HuH-7 (cell line): ENCODE measurements at regions not wholly inside any gene's neighbourhood (a gene's known extent, or its start where the extent isn't known, plus 50 kb on each side); places are given as distances from the start of the nearest gene placed in this dataset.

Source experiments
- DNase-seq: peaks from one replicate; pipeline ENCODE4 v3.0.0; 2011; ENCODE audit warnings: low spot score

DNA sequence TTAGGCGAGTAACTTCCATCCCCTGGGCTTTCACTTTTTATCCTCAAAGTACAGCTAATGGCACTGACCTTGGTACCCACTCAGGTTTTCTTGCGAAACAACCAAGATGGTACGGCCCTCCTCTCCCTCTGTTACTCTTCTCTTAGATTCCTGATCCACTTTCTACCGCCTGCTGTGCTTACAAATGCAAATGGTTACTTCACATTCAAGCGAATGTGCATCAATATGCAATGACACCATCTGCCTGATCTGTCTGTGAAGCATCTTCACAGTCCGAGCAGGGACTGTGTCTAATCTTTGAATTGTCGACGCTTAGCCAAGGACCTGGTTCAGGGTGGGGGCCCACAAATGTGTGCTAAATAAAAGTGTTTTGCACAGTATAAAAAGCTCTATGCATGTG, 112.2 kb downstream of the TRIB2 start:
- no peak for DNase-seq

GRCh38 chr2:12831016-12831415, 114.3 kb downstream of the TRIB2 start:
- DNase-seq = no peak

DNA sequence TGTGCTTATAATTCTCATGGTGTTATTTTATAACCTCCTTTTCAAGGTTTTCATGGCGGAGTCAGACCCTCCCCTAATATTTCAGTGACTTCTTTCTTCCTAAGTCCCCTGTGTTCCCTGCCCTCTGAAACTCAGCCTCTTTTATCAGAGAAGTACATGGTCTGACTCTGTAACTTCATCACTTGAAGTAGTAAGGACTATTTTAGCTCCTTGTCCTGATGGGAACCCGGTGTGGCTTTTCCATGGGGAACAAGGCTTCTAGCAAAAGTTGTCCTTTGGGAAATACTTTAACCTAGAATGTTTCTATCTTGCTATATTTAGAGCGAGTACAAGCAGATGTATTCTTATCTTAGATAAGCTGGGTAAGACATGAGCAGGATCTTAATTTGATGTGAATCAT, 117.5 kb downstream of the TRIB2 start:
- no peak for DNase-seq

GRCh38 chr2:12835733-12836132, 119.0 kb downstream of the TRIB2 start:
- DNase-seq = no peak

- no peak for DNase-seq
Measured at GRCh38 chr2:12839339-12839738, 122.6 kb downstream of the TRIB2 start.

- no peak for DNase-seq
Measured at GRCh38 chr2:12841021-12841420, 124.3 kb downstream of the TRIB2 start.

DNA sequence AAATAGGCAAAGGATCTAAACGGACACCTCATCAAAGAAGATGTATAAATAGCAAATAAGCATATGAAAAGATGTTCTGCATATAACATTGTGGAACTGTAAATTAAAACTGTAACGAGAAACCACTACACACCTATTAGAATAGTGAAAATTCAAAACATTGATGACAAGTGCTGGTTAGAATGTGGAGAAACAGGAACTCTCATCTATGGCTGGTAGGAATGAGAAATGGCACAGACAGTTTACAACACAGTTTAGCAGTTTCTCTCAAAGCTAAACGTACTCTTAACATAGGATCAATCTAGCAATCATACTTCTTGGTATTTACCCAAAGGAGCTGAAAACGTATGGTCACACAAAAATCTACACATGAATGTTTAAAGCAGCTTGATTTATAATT, 126.2 kb downstream of the TRIB2 start:
- no peak for DNase-seq

DNA sequence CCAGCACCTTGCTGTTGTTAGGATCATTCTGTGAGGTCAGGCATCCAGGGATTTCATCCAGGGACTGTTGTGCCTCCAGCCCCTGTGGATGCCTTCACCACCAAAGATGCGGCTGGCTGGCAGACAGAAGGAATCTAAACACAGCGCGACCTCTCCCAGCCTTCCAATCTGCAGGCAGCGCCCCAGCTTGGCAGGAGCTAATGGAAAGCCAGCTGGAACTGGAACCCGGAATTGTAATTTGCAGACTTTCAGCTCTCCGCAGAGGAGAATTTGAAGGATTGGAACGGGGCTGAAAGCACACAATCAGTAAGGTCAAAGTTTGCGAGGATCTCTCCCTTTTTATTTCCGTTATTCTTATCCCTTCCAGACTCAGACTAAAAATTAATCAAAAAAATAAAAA, 127.8 kb downstream of the TRIB2 start:
- DNase-seq = no peak

DNA sequence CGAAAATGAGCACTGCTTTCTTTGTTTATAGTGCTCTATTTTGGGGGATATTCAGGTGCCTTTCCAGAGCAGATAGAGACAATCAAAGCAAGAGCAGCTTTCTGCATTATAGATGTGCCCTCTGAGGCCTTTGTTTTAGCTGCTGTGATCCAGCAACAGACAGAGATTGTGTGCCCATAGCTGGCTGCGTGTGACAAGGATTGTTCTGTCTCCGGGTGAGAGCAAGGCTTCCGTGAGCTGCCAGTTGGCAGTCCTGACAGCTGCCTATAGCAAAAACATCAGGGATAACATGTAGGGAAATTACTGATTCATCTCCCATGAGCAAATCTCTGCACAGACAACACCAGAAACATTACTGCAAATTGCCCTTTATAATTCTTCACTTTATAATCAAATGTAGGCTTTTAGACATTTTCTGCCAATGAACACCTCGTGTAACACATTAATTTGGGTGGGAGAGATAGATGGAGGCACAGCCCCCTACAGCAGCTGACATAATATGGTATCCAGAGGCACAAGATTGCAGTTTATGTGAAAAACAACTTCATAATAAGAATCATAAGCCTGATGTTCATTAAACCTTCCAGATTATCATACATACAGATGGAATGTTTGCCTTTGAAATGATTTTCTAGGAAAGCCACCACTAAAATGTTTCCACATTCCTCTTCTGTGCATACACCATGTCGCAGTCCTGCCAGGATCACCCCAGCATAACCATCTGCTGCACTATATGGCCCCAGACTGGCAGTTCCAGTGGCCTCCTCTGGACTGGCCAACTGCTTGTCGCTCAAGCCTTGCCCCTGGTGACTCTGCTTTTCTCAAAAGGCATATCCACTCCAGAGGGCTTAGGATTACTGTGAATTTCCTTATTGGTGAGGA, 131.2 kb downstream of the TRIB2 start:
- DNase-seq = no peak

DNA sequence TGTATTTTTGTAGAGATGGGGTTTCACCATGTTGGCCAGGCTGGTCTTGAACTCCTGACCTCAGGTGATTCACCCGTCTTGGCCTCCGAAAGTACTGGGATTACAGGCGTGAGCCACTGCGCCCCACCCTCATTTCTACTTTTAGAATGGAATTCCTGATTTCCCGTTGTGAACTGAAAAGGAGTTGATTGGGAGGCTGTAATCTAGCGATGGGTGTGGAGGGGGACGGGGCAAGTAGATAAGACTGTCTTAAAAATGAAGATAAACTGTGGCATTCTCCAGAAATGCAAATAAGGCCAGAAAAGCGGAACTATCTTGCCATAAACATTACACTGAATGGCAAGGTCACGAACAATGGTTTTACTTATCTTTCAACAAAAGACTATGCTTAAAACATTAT, 135.4 kb downstream of the TRIB2 start:
- no peak for DNase-seq

GRCh38 chr2:12854001-12854530, 137.3 kb downstream of the TRIB2 start:
- no peak for DNase-seq

GRCh38 chr2:12855508-12855907, 138.8 kb downstream of the TRIB2 start:
- no peak for DNase-seq

DNA sequence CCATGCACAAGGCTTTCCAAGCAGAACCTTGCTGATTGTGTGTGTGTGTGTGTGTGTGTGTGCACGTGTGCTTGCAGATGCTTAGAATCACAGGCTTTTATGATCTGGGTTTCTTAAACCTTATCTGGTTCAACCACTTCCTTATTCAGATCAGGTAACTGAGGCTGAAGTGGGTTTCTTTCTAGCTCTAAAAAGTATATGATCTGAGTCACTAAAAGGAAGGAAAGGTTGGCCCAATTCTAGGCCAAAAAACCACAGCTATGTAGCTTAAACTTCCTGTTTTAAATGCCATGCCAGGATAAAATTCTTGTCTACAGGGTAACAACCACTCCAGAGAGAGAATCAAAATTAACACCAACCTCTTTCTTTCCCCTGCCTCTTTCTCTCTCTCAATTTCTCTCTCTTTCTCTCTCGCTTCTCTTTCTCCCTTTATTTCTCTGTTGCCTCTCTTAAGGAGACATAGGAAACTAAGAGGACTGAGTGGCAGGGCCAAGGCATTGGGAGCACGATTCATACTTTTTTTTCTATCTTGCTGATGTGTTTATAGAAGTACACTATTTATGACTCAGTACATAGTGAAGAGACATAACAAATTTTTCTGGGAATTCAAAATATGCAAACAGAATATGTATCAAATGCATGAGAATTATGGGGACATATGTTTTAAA, 140.3 kb downstream of the TRIB2 start:
- no peak for DNase-seq

GRCh38 chr2:12857891-12858290, 141.2 kb downstream of the TRIB2 start:
- DNase-seq = no peak

DNA sequence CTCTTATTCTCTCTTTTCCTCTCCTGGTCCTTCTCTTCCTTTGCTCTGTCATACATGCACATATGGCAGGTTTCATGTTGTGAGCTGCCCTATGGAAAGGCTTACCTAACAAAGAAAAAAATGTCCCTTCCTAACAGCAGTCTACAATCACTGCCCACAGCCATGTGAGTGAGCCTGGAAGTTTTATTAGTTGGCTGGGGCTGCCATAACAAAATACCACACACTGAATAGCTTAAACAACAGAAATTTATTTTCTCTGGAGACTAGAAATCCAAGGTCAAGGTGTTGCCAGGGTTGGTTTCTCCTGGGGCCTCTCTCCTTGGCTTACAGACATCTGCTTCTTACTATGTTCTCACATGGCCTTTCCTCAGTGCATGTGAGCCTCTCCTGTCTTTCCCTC, 142.1 kb downstream of the TRIB2 start:
- DNase-seq = no peak

- DNase-seq = no peak
Measured at GRCh38 chr2:12861344-12861930, 144.7 kb downstream of the TRIB2 start.

DNA sequence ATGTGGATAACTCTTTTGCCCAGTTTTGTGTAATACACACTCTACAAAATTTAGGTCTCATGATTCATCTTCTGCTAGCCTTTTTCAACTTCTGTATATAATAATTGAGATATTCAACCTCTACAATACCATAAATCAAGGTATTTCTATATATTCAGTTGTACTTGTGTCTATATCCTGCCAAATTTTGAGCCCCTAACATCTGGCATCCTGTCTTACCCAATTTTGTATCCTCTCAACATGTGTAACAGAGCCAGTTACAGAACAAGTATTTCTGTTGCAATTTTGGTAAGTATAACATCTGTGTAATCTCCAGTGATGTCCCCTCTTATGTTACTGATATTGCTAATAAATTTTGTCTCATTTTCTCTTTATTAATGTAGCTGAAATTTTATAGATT, 145.8 kb downstream of the TRIB2 start:
- DNase-seq = no peak

DNA sequence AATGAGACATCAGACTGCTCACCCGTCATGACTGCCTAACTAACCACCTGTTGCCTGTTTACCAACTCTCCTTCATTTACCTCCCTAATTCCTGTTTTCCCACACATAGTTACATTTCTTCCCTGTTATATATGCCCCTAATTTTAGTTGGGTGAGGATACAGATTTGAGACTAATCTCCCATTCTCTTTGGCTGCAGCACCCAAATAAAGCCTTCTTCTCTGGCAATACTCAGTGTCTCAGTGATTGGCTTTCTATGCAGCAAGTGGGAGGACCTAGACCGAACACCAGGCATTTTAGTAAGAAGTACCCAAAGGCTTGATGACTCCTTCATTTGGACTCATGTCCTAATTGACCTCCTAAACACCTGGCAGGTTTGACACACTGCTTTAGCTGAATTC, 147.2 kb downstream of the TRIB2 start:
- DNase-seq = no peak

DNA sequence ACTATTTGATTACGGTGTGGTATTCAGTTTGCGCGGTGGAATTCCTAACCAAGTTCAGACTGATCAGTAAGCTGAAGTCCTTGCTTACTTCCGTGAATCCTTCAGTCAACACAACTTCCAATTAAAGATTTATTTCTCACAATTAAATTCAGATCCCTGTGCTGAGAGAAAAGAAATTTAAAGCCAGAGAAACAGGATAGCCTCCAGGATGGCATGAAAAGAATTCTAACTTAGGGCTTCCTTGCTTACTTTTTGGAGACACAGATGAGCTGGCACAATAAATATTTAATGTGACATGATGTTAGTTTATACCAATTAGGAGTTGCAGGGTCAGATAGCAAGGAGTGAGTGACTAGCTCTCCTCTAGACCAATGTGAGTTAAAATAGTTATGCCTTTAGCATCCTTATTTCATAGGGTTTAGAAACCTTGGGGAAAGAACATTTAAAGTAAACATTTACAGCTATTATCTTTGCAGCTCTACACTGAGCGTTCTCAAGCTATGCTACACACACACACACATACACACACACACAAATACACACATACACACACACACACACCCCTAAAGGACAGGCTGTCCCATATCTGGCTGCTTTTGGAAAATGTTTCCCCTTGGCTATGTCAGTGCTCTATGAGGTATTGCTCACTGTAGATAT, 151.0 kb downstream of the TRIB2 start:
- DNase-seq = no peak

DNA sequence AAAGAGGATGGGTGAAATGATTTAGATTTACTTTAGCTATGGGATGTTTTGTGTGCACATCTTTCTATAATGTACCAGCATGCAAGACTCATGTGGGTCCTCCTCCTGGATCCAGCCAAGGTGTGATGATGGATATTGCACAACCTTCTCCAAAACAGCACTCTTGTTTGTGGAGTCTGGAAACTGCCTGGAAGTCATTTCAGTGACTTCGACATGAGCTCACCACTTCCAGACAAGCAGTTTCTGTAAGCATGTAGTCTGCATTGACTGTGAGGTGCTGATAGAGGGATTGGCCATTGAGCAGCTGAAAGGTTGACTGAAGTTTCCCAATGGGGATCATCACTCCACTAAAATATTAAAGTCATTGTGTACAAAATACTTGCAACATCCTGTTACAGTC, 154.0 kb downstream of the TRIB2 start:
- DNase-seq = no peak

- DNase-seq = no peak
Measured at GRCh38 chr2:12871694-12872315, 155.1 kb downstream of the TRIB2 start.

GRCh38 chr2:12877761-12878160, 161.0 kb downstream of the TRIB2 start:
- no peak for DNase-seq
